ENCODE measurements at regions not wholly inside any gene's neighbourhood (a gene's known extent, or its start where the extent isn't known, plus 50 kb on each side); places are given as distances from the start of the nearest gene placed in this dataset.
A peak's percentile ranks its signal among the peaks of the same experiment; 100 is the strongest.

DNA sequence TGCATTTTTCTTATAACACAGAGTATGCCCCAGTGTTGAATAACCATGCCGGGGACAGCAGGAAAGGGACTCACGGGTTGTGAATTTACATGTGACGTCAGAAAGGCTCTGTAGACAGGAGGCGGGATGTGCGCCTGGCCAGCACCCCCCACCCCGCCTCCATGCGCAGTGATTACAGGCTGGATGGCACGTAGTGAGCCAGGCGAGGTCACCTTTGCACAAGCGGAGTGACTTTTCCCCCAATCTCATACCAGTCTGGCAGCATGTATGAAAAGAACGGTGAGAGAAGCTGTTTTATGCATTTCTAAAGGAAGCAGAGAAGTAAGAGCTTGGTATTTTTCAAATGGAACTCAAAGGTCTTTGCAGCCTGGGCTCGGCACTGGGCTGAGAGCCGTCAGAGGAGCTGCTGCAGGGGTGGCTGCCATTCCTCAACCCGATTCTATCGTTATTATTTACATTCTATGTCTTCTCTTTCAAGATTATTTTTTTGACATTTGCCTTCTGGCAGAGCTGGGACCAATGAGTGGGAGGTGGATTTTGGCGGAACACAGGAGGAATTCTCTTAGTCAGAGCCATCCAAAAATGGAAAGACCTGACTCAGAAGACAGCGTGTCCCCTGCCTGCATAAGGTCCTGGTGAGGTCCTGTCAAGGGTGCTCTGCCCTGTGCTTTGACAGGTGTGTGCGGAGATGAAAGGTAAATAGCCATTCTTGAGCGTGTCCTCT lies 115.6 kb upstream of the SLC45A1 start:
- no peak for DNase-seq

GRCh38 chr1:8201331-8201861 lies 116.5 kb upstream of the SLC45A1 start:
- no peak for DNase-seq

DNA sequence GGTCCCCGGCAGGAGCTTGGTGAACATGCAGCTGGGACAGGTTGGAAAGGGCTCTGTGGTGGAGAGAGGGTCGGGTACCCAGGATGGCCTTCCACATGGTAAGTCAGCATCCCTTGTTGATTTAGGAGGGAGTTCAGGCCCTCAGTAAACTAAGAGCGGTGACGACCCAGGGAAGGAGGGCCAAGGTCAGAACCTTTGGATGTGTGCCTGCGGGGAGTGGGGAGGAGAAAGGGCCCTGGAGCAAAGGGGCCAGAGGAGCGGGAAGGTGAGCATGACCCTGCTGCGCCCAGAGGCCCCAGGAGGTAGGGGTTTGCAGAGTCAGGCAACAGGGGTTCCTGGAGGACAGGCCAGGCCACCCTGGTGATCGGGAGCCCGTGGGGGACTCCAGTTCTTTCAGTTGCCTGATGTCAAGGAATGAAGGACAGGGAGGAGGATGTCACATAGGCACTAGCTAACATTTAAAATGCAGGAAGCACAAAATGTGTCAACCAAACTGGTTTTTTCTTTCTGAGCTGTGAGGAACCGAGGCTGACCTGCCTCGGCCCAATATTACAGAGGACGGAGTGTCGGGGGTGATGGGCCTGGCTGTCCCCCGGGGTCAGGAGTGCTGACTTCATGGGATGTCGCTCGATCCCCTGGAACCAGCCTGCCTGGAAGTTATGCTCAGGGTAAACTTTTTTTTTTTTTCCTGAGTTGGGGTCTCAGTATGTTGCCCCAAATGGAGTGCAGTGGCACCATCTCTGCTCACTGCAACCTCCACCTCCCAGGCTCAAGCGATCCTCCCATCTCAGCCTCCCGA lies 117.4 kb upstream of the SLC45A1 start:
- no peak for DNase-seq

GRCh38 chr1:8198522-8198921 lies 119.4 kb upstream of the SLC45A1 start:
- no peak for DNase-seq

DNA sequence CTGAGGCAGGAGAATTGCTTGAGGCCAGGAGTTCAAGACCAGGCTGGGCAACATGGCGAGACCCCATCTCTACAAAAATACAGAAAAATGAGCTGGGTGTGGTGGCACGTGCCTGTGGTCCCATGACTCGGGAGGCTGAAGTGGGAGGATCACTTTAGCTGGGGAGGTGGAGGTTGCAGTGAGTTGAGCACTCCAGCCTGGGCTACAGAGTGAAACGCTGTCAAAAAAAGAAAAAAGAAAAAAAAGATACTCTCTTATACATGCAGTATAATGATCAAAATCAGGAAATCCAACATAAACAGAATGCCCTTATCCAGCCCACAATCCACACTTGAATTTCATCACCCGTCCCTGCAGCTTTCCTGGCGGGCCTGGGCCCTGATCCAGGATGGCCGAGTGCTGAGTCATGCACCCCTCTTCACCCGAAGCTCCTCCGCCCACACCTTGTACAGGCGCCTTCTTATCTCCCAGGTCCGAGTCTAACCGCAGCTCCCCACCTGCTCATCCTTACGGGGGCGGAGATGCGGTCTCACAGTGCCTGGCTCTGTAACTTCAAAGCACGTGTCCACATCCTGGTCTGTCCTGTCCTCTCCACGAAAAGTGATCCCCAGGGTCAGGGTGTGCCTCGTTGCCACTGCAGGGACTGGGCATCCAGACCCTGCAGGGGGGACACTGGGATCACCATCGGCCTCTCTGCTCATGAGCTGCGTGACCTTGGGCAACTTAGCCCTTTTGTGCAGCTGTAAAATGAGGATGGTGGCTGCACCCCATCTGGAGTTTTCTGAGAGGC lies 120.2 kb upstream of the SLC45A1 start:
- no peak for DNase-seq

- DNase-seq: peak; percentile 5
Observed at GRCh38 chr1:8194481-8195227, 123.3 kb upstream of the SLC45A1 start.

- DNase-seq: no peak
Observed at GRCh38 chr1:8193840-8194406, 124.0 kb upstream of the SLC45A1 start.

GRCh38 chr1:8191474-8191873 lies 126.4 kb upstream of the SLC45A1 start:
- no peak for DNase-seq

DNA sequence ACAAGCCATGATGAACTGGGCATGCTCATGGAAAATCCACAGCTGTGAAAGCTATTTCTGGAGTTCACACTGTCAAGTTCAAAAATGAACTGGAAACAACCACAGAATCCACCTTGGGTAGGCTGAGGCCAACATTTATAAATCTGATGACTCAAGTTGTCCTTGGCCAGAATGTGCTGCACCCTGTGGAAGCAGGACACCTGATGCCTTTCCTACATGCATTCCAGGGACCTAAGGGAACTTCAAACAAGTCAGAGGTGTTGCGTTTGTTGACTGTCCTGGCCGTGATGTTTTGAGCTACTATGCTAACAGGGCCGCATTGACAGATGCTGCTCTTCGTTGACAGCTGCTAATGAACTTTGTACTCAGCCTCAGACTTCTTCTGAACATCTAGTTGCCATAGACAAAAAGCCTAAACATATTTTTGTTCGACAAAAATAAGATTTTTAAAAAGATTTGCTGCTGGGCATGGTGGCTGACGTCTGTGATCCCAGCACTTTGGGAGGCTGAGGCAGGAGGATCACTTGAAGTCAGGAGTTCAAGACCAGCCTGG lies 127.9 kb upstream of the SLC45A1 start:
- no peak for DNase-seq

DNA sequence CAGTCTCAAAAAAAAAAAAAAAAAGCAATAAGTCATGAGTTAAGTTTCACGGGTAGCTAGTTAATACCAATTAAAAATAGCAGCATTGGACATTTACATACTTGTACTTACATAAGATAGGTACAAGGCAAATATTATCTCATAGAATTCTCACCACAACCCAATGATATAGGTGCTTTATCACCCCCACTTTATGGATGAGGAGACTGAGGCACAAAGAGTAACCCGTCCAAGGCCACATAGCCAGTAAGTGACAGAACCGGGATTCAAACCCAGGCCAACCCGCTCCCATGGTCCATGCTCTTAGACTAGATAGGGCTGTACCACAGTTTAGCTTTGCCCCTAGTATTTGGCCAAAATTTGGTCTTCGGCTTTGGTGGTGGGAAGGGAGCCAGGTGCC lies 132.5 kb upstream of the SLC45A1 start:
- DNase-seq: no peak

- DNase-seq: no peak
Observed at GRCh38 chr1:8184301-8184700, 133.6 kb upstream of the SLC45A1 start.

DNA sequence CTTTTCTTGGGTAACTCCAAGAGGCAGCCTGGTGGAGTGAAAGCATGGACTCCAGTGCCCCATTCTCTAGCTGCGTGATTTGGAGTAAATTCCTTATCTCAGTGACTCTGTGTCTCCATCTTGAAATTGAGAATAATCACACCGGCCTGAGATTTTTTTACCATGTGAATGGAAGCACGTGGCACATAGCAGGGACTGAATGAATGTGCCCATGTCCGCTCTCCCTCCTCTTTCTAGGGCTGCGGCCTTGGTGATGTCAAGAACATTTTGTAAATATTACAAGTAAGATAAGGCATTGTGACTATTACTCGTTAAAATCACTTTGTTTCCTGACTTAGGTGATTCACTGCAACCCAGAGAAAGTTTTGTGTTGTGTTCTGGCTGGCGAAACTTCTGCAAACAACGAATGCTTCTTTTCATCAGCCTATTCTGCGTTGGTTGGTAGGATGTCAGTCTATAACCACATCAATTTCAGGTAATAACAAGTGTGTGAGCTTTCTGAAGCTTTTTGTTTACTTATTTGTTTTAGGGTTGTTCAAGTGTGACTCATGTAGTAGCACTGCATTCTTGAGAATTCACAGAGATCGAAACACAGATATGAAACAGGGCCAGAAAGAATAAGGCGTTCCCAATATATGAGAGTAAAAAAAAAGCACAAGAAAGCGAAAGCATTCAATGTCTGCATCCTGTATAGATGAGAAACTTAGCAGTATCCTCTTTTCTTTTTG lies 135.7 kb upstream of the SLC45A1 start:
- DNase-seq: no peak

DNA sequence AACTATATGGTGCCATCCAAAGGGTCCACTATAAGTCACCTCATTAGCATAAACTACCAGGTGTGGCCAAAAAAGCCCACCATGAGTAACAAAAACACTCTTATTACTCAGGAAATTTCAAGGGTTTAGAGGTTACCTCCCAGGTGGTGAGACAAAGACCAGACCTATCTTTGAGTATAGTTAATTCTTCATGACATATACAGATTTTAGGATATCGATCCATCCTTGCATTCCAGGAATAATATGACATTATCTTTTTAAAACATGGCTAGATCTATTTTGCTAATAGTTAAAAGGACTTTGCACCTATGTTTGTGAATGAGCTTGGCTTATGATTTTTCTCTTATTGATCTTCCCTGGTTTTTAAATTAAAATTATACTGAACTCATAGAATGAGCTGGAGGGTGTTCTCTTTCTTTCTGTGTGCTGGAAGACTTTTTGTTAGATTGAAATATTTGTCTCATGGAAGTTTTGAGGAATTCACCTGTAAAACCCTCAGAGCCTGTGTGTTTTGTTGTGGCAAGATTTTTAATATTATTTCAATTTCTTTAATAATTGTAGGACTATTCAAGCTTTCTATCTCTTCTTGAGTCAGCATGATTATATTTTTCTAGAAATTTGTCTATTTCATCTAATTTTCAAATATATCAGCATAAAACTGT lies 138.7 kb upstream of the SLC45A1 start:
- no peak for DNase-seq

- no peak for DNase-seq
Observed at GRCh38 chr1:8176279-8176678, 141.6 kb upstream of the SLC45A1 start.

DNA sequence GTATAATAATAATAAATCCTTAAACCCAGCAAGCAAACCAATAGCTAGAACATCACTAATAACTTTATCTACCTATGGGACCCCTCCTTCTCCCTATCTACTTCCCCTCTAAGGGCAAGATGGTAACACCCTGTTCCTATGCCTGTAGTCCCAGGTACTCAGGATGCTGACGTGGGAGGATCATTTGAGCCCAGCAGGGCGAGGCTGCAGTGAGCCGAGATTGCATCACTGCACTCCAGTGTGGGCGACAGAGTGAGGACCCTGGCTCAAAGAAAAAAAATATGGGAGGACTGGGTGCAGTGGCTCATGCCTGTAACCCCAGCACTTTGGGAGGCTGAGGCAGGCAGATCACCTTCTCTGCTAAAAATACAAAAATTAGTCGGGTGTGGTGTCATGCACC lies 143.1 kb upstream of the SLC45A1 start:
- no peak for DNase-seq

- DNase-seq: no peak
Observed at GRCh38 chr1:8171751-8172464, 145.8 kb upstream of the ERRFI1 start.

DNA sequence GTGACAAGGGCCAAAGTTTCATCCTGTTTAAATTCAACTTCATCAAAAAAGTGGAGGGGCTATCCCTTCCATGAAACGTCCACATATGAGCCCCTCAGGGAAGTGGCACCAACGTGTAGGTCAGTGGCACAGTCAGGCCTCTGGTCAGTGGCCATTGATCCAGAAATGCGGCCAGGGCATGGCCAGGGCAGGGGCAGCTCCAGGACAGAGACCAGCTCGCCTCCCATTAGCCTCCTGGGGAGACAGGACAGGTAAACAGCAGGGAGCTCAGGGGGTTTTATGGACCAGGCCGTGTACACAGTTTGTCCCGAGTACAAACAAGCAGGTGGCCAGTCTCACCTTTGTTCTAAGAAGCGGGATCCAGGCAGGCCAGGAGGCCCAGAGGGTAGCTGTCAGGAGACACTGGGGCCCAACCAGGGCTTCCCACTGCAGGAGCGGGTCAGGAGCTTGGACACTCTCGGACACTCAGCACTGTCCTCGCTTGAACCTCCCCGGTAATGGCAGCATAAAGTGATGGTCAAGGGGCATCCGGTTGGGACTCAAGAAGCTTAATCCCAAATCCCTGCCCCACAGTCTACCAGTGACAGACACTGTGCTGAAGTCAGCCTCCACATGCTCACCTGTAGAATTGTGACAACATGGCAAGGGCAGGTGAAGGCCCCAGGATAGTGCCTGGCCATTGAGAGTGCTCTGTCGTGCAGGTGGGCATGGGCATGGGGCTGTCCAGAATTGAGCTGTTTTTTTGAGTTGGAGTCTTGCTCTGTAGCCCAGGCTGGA lies 144.1 kb upstream of the ERRFI1 start:
- DNase-seq: peak; percentile 95

GRCh38 chr1:8169364-8170058 lies 143.4 kb upstream of the ERRFI1 start:
- DNase-seq: peak; percentile 91

DNA sequence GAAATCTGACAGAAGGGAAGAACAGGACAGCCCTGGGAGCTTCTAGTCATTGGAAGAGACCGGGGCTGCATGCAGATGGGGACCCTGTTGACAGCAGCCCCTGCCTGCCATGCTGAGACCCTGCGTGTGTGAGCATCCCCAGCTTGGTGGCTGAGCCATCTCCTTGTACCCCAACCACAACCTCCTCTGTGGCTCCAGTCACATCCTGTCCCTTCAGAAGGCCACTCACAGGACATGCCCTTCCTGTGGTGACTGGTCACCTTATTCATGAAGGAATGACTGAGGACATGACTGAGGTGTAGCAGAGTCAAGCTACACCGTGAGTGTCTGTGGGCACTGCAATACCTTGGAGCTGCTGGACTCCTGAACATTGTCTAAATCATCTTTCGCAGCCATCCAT lies 141.8 kb upstream of the ERRFI1 start:
- no peak for DNase-seq
